HEK293 (cell line): ENCODE measurements at regions not wholly inside any gene's neighbourhood (a gene's known extent, or its start where the extent isn't known, plus 50 kb on each side); places are given as distances from the start of the nearest gene placed in this dataset.

ENCODE experiments used
- CTCF ChIA-PET: fragments of 350-600 bp; formaldehyde crosslinking; extraction: SDS; loops from one replicate; lab custom pipeline; 2021; ENCODE audit warnings: antibody characterized with exemption; lab: Yijun Ruan, JAX
- POLR2A ChIA-PET: fragments of 300-600 bp; formaldehyde crosslinking; extraction: SDS; loops from one replicate; lab custom pipeline; 2020; ENCODE audit warnings: antibody characterized with exemption, inconsistent platforms; lab: Yijun Ruan, JAX
- H3K27ac ChIP-seq: fragments of 200-500 bp; sonication (Bioruptor generic); 2 replicates; pipeline ENCODE4 v1.5.1; 2014; ENCODE audit warnings: low read depth, low read length, control low read depth, inconsistent platforms; ENCODE audit errors: extremely low read depth
- H3K36me3 ChIP-seq, 2 experiments: fragments of 200-500 bp in 1 of 2; sonication (Bioruptor generic) in 1 of 2; 1 replicate in 1 of 2; 2 replicates in 1 of 2; pipeline ENCODE4 v1.5.1; 2014 to 2017; ENCODE audit warnings: inconsistent platforms in 2 of 2, low read length in 2 of 2; ENCODE audit not compliant: control insufficient read depth in 2 of 2, insufficient read depth in 1 of 2
- H3K4me1 ChIP-seq: fragments of 200-500 bp; sonication (Bioruptor generic); 2 replicates; pipeline ENCODE4 v1.5.1; 2014; ENCODE audit warnings: mild to moderate bottlenecking, low read length, inconsistent platforms; ENCODE audit not compliant: control insufficient read depth, insufficient read depth
- H3K4me3 ChIP-seq: 2 replicates; pipeline ENCODE4 v1.5.1; 2011; ENCODE audit warnings: low read depth, mild to moderate bottlenecking, control low read depth, low read length, moderate library complexity
- H3K9me3 ChIP-seq: fragments of 200-500 bp; sonication (Bioruptor generic); 2 replicates; pipeline ENCODE4 v1.5.1; 2014; ENCODE audit warnings: low read depth, low read length, inconsistent platforms; ENCODE audit not compliant: control insufficient read depth, insufficient read depth
- EGR2 ChIP-seq: fragments of 450-650 bp; formaldehyde crosslinking; IDR thresholded peaks from 2 replicates; pipeline ENCODE4 v1.5.1; 2016; ENCODE audit warnings: low read depth, missing biosample characterization, missing genetic modification characterization
- FEZF1 ChIP-seq: fragments of 450-650 bp; formaldehyde crosslinking; IDR thresholded peaks from 2 replicates; pipeline ENCODE4 v1.5.1; 2016; ENCODE audit warnings: missing biosample characterization, missing genetic modification characterization
- KLF7 ChIP-seq: fragments of 450-650 bp; formaldehyde crosslinking; IDR thresholded peaks from 2 replicates; pipeline ENCODE4 v1.5.1; 2016; ENCODE audit warnings: missing biosample characterization, missing genetic modification characterization, borderline replicate concordance
- OSR2 ChIP-seq: fragments of 450-650 bp; formaldehyde crosslinking; IDR thresholded peaks from 2 replicates; pipeline ENCODE4 v1.5.1; 2016; ENCODE audit warnings: missing biosample characterization, missing genetic modification characterization
- ZIC2 ChIP-seq: fragments of 450-650 bp; formaldehyde crosslinking; IDR thresholded peaks from 2 replicates; pipeline ENCODE4 v1.5.1; 2016; ENCODE audit warnings: missing biosample characterization, missing genetic modification characterization
- ZNF114 ChIP-seq: fragments of 450-650 bp; formaldehyde crosslinking; IDR thresholded peaks from 2 replicates; pipeline ENCODE4 v1.5.0; 2017; ENCODE audit warnings: missing biosample characterization, missing genetic modification characterization
- ZNF138 ChIP-seq: fragments of 450-650 bp; formaldehyde crosslinking; IDR thresholded peaks from 2 replicates; pipeline ENCODE4 v1.5.1; 2016; ENCODE audit warnings: missing biosample characterization, missing genetic modification characterization, borderline replicate concordance
- ZNF175 ChIP-seq: fragments of 450-650 bp; formaldehyde crosslinking; IDR thresholded peaks from 2 replicates; pipeline ENCODE4 v1.5.1; 2016; ENCODE audit warnings: missing biosample characterization, missing genetic modification characterization
- ZNF211 ChIP-seq: fragments of 450-650 bp; formaldehyde crosslinking; IDR thresholded peaks from 2 replicates; pipeline ENCODE4 v1.5.1; 2016; ENCODE audit warnings: low read depth, missing biosample characterization, missing genetic modification characterization
- ZNF223 ChIP-seq: fragments of 450-650 bp; formaldehyde crosslinking; IDR thresholded peaks from 2 replicates; pipeline ENCODE4 v1.5.1; 2016; ENCODE audit warnings: missing biosample characterization, missing genetic modification characterization
- ZNF23 ChIP-seq: fragments of 450-650 bp; formaldehyde crosslinking; IDR thresholded peaks from 2 replicates; pipeline ENCODE4 v1.5.1; 2016; ENCODE audit warnings: missing biosample characterization, missing genetic modification characterization, borderline replicate concordance
- ZNF266 ChIP-seq: fragments of 450-650 bp; formaldehyde crosslinking; IDR thresholded peaks from 2 replicates; pipeline ENCODE4 v1.5.1; 2016; ENCODE audit warnings: missing biosample characterization, missing genetic modification characterization, low read depth
- ZNF501 ChIP-seq: fragments of 450-650 bp; formaldehyde crosslinking; IDR thresholded peaks from 2 replicates; pipeline ENCODE4 v1.5.1; 2016; ENCODE audit warnings: missing biosample characterization, missing genetic modification characterization
- ZNF514 ChIP-seq: fragments of 450-650 bp; formaldehyde crosslinking; IDR thresholded peaks from 2 replicates; pipeline ENCODE4 v1.5.1; 2016; ENCODE audit warnings: missing biosample characterization, missing genetic modification characterization
- ZNF596 ChIP-seq: fragments of 450-650 bp; IDR thresholded peaks from 2 replicates; pipeline ENCODE4 v1.5.0; 2018; ENCODE audit warnings: missing biosample characterization, mild to moderate bottlenecking, missing genetic modification characterization, moderate library complexity
- ZNF623 ChIP-seq: fragments of 450-650 bp; formaldehyde crosslinking; IDR thresholded peaks from 2 replicates; pipeline ENCODE4 v1.5.1; 2016; ENCODE audit warnings: missing biosample characterization, missing genetic modification characterization
- ZNF677 ChIP-seq: fragments of 450-650 bp; IDR thresholded peaks from 2 replicates; pipeline ENCODE4 v1.5.0; 2018; ENCODE audit warnings: missing biosample characterization, mild to moderate bottlenecking, missing genetic modification characterization, moderate library complexity
- ZNF701 ChIP-seq: fragments of 450-650 bp; formaldehyde crosslinking; IDR thresholded peaks from 2 replicates; pipeline ENCODE4 v1.5.1; 2016; ENCODE audit warnings: missing biosample characterization, missing genetic modification characterization
- ZNF747 ChIP-seq: fragments of 450-650 bp; formaldehyde crosslinking; IDR thresholded peaks from 2 replicates; pipeline ENCODE4 v1.5.1; 2016; ENCODE audit warnings: missing biosample characterization, missing genetic modification characterization
- ZNF76 ChIP-seq: fragments of 450-650 bp; formaldehyde crosslinking; IDR thresholded peaks from 2 replicates; pipeline ENCODE4; 2016; ENCODE audit warnings: low read depth, missing biosample characterization, missing genetic modification characterization, borderline replicate concordance
- ZNF776 ChIP-seq: fragments of 450-650 bp; formaldehyde crosslinking; IDR thresholded peaks from 2 replicates; pipeline ENCODE4 v1.5.0; 2017; ENCODE audit warnings: missing biosample characterization, missing genetic modification characterization, borderline replicate concordance
- ZNF843 ChIP-seq: fragments of 450-650 bp; formaldehyde crosslinking; IDR thresholded peaks from 2 replicates; pipeline ENCODE4 v1.5.1; 2016; ENCODE audit warnings: missing biosample characterization, missing genetic modification characterization
- TF ChIP-seq, protein P1 (sequence below): fragments of 450-650 bp; formaldehyde crosslinking; IDR thresholded peaks from 2 replicates; pipeline ENCODE4 v1.5.1; 2016; ENCODE audit warnings: missing biosample characterization, missing genetic modification characterization
- TF ChIP-seq, protein P2 (sequence below): fragments of 450-650 bp; formaldehyde crosslinking; IDR thresholded peaks from 2 replicates; pipeline ENCODE4 v1.5.1; 2016; ENCODE audit warnings: missing biosample characterization, missing genetic modification characterization
- TF ChIP-seq, protein P3 (sequence below): fragments of 450-650 bp; formaldehyde crosslinking; IDR thresholded peaks from 2 replicates; pipeline ENCODE4 v1.5.1; 2017; ENCODE audit warnings: missing biosample characterization, missing genetic modification characterization
- TF ChIP-seq, protein P4 (sequence below): fragments of 450-650 bp; formaldehyde crosslinking; IDR thresholded peaks from 2 replicates; pipeline ENCODE4 v1.5.1; 2016; ENCODE audit warnings: missing biosample characterization, missing genetic modification characterization

DNA sequence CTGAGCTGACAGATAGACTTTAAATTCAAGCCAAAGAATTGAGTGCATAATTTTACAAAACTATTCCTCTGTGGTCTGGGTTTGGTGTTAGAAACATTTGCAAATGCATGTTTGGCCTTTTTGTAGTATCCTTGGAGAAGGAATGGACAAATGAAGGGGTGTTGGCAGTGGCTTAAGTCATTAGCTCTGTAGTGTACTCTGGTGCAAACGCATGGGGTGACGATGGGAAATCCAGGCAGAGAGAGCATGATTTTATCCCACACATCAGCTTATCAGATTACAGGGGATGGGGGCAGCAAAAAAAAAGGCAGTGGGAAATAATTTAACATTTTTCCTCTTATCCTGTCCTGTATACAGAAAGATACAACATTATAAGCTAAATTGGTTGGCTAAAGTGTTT, 320.6 kb downstream of the ZNF516 start:
- Histone ChIP-seq H3K36me3 (no peaks in the 10 kb centered on the region), H3K9me3 (no peaks in the 10 kb centered on the region), H3K4me1 (no peaks in the 10 kb centered on the region), H3K27ac (no peak overlapping the region), H3K4me3 (no peak overlapping the region)
- ChIA-PET POLR2A (no interaction called here), CTCF (interaction anchor here (0.6 kb wide), 1 partner anchor 39 kb away, joined by 3 read pairs; no protein-coding TSS in a partner anchor)
- TF ChIP-seq, protein P1, sequence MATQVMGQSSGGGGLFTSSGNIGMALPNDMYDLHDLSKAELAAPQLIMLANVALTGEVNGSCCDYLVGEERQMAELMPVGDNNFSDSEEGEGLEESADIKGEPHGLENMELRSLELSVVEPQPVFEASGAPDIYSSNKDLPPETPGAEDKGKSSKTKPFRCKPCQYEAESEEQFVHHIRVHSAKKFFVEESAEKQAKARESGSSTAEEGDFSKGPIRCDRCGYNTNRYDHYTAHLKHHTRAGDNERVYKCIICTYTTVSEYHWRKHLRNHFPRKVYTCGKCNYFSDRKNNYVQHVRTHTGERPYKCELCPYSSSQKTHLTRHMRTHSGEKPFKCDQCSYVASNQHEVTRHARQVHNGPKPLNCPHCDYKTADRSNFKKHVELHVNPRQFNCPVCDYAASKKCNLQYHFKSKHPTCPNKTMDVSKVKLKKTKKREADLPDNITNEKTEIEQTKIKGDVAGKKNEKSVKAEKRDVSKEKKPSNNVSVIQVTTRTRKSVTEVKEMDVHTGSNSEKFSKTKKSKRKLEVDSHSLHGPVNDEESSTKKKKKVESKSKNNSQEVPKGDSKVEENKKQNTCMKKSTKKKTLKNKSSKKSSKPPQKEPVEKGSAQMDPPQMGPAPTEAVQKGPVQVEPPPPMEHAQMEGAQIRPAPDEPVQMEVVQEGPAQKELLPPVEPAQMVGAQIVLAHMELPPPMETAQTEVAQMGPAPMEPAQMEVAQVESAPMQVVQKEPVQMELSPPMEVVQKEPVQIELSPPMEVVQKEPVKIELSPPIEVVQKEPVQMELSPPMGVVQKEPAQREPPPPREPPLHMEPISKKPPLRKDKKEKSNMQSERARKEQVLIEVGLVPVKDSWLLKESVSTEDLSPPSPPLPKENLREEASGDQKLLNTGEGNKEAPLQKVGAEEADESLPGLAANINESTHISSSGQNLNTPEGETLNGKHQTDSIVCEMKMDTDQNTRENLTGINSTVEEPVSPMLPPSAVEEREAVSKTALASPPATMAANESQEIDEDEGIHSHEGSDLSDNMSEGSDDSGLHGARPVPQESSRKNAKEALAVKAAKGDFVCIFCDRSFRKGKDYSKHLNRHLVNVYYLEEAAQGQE, result no peak
- TF ChIP-seq ZNF114, result no peak
- TF ChIP-seq ZNF776, result no peak
- no peak for TF ChIP-seq ZNF623 (tag by site-specific recombination)
- TF ChIP-seq ZNF266 (tag by site-specific recombination), result no peak
- no peak for TF ChIP-seq ZNF701 (tag by site-specific recombination)
- TF ChIP-seq ZNF76, result no peak

DNA sequence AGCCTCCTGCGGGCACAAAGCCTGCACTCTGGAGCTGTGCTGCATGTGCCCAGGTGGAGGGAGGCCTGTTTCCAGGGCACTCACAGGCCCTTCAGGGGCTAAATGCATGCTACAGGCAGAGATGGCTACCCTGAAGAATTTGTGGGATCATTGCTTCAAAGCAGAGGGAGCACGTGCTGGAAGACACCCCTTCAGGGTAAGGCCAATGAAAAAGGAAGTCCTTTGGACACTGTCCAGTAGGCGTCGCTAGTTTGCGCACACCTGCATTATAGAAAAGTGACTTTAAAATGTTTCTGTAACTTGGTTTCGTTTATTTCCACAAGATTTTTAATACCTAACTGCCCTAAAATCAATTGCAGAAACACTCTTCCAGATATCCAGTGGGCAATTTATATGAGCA, 325.3 kb downstream of the ZNF516 start:
- TF ChIP-seq ZNF138 (tag by site-specific recombination) (no peak), ZNF596 (tag by site-specific recombination) (no peak), ZNF211 (tag by site-specific recombination) (no peak), ZNF514 (no peak), ZNF501 (no peak), ZNF747 (tag by site-specific recombination) (no peak), FEZF1 (tag by site-specific recombination) (no peak), ZNF677 (no peak), ZNF843 (tag by site-specific recombination) (no peak), KLF7 (tag by site-specific recombination) (no peak), ZNF223 (tag by site-specific recombination) (no peak), EGR2 (tag by site-specific recombination) (no peak), ZNF175 (tag by site-specific recombination) (no peak), ZIC2 (tag by site-specific recombination) (no peak), OSR2 (tag by site-specific recombination) (no peak), ZNF23 (tag by site-specific recombination) (no peak)
- TF ChIP-seq, protein P2, sequence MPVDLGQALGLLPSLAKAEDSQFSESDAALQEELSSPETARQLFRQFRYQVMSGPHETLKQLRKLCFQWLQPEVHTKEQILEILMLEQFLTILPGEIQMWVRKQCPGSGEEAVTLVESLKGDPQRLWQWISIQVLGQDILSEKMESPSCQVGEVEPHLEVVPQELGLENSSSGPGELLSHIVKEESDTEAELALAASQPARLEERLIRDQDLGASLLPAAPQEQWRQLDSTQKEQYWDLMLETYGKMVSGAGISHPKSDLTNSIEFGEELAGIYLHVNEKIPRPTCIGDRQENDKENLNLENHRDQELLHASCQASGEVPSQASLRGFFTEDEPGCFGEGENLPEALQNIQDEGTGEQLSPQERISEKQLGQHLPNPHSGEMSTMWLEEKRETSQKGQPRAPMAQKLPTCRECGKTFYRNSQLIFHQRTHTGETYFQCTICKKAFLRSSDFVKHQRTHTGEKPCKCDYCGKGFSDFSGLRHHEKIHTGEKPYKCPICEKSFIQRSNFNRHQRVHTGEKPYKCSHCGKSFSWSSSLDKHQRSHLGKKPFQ, result no peak
- TF ChIP-seq, protein P3, sequence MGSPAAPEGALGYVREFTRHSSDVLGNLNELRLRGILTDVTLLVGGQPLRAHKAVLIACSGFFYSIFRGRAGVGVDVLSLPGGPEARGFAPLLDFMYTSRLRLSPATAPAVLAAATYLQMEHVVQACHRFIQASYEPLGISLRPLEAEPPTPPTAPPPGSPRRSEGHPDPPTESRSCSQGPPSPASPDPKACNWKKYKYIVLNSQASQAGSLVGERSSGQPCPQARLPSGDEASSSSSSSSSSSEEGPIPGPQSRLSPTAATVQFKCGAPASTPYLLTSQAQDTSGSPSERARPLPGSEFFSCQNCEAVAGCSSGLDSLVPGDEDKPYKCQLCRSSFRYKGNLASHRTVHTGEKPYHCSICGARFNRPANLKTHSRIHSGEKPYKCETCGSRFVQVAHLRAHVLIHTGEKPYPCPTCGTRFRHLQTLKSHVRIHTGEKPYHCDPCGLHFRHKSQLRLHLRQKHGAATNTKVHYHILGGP (tag by site-specific recombination), result no peak
- TF ChIP-seq, protein P4, sequence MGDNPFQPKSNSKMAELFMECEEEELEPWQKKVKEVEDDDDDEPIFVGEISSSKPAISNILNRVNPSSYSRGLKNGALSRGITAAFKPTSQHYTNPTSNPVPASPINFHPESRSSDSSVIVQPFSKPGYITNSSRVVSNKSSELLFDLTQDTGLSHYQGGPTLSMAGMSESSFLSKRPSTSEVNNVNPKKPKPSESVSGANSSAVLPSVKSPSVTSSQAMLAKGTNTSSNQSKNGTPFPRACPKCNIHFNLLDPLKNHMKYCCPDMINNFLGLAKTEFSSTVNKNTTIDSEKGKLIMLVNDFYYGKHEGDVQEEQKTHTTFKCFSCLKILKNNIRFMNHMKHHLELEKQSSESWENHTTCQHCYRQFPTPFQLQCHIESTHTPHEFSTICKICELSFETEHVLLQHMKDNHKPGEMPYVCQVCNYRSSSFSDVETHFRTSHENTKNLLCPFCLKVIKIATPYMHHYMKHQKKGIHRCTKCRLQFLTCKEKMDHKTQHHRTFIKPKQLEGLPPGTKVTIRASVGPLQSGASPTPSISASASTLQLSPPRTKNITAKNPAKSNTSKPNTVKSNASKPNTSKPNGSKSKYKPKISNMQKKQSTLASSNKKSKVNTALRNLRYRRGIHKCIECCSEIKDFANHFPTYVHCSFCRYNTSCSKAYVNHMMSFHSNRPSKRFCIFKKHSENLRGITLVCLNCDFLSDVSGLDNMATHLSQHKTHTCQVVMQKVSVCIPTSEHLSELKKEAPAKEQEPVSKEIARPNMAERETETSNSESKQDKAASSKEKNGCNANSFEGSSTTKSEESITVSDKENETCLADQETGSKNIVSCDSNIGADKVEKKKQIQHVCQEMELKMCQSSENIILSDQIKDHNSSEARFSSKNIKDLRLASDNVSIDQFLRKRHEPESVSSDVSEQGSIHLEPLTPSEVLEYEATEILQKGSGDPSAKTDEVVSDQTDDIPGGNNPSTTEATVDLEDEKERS (tag by site-specific recombination), result no peak
- no peak overlapping the region for H3K27ac ChIP-seq
- no peaks in the 10 kb centered on the region for H3K36me3 ChIP-seq
- ChIA-PET POLR2A (no interaction called here), CTCF (no interaction called here)
- H3K9me3 ChIP-seq, result no peaks in the 10 kb centered on the region
- H3K4me1 ChIP-seq, result no peaks in the 10 kb centered on the region
- H3K4me3 ChIP-seq, result no peak overlapping the region
